HG02642 (cell line): ENCODE measurements at regions not wholly inside any gene's neighbourhood (a gene's known extent, or its start where the extent isn't known, plus 50 kb on each side); places are given as distances from the start of the nearest gene placed in this dataset.
"Not testable (repeated sequence)": the region's sequence is repeated elsewhere in the genome, so short reads cannot be mapped to it uniquely, and the experiment has no call there.

ENCODE experiments used
- ATAC-seq: cut with Tn5 transposase; IDR thresholded peaks from one replicate; pipeline ENCODE4 v1.9.1; 2021; ENCODE audit warnings: mild to moderate bottlenecking; ENCODE audit not compliant: unreplicated experiment, poor library complexity

DNA sequence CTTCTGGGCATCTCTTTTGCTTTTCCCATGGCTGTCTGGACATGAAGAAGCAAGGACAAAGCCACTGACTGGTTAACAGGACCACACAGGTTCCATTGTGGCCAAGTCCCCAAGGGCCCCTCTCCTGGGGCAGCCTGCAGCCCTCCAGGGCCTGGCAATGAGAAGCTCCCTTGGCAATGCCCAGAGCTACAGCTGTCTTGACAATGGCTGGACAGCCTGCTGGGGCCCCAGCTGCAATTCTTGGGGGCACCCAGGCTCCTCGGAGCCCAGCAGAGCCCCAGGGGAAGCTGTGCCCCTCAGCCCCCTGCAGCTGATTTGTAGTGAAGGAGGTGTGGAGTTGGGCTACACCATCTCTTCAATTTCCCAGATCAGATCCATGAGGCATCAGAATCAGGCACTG, 384.9 kb upstream of the PODXL start:
- no peak for ATAC-seq

DNA sequence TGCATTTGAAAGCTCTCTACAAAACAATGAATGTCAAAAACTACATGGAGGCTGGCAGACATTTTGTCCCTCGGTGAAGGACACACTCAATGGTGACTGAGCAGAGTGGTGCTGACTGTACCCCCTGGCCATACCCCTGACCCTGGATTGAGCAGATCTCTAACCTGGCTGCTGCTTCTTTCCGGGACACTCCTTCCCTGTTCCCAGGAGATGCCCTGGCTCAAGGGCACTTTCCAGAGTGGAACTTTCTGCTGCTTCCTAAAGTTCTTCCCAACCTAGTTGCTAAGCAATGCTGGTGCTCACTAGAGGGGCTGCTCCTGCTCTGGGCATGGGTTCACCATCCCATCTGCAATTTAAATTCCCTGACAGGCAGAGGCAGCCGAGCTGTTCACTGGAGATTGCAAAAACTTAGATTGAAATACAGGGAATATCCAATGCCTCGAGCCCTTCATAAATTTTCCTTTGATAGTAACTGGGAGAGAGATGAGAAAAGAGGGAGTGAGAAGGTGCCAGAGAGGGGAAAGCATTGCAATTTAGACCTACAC, 384.3 kb upstream of the PODXL start:
- ATAC-seq, result no peak

DNA sequence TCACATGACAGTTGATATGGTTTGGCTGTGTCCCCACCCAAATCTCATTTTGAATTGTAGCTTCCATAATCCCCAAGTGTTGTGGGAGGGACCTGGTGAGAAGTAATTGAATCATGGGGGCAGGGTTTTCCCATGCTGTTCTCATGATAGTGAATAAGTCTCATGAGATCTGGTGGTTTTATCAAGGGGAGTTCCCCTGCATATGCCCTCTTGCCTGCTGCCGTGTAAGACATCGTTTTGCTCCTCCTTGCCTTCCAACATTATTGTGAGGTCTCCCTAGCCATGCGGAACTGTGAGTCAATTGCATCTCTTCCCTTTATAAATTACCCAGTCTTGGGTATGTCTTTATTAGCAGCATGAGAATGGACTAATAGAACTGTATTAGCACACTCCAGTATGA, 382.4 kb upstream of the PODXL start:
- ATAC-seq, result not testable (repeated sequence)

DNA sequence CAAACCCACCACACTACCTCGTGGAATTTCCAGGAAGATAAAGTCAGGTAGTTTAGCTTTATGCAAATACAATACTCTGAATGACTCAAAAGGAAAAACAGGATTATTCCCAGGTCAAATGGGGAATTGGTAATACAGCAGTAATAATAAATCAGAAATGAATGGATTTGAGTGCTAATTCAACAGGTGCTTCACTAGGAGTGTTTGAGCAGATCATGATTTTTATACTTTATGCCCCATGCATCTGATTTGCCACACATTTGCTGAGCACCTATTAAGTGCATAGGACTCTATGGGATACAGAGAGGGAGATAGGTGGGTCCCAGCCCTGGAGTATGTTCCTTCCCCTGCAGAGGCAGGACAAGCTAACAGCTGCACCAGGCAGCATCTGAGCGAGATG, 381.4 kb upstream of the PODXL start:
- ATAC-seq, result no peak

DNA sequence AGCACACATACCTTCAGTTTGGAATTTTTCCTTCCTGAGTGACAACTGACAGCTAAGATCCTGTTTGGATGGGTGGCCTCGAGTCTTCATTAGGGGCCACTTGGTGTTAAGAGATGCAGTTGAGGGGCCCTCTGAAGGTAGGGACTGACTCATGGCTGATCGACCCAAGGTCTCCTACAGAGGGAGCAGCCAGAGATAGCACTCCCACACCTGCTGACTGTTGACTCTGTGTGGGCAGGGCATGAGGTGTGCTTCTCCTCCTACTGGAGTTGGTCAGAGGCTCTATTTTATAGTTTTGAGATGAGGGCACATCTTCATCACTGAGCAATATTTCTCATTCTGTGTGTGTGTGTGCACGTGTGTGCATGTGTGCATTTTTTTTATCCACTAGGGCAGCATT, 378.8 kb upstream of the PODXL start:
- no peak for ATAC-seq

DNA sequence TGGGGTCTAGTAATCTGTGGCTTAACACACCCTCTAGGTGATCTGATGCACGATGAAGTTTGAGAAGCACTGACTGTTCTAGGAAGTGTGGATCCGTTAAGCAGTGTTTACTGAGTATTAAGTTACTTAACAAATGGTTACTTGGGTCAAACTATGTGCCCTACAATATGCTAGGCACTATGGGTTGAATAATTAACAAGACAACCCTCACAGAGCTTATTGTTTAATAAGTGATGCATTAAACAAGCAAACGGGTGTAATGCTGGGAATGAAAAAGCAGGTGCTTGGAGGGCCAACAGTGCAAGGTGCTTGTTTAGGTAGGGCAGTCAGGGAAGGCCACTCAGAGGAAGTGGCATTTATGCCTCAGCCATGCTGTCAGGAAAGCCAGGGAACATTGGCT, 378.0 kb upstream of the PODXL start:
- no peak for ATAC-seq

DNA sequence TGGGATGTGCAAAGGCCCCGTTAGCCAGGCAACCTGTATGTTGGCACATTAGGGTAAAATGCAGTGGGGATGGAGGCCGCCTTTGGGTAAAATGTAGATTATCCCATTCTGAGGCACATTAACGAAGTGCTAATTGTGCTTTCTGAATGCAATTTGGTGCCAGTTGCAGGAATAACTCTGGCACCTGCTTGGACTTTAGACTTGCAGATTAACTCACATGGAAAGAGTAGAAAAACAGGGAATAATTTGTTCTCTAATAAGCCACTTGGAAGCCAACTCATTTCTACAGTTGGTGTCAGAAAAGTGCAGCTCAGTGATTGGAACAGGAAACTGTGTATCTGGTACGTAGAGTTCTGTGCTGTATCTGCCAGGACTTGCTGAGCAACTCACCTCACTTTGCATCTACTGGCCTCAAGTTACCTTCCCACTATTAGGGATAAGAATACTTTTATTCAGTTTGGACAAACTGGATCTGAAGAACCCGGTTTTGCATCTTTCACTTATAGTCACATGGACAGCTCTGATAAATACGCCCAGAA, 377.4 kb upstream of the PODXL start:
- no peak for ATAC-seq

DNA sequence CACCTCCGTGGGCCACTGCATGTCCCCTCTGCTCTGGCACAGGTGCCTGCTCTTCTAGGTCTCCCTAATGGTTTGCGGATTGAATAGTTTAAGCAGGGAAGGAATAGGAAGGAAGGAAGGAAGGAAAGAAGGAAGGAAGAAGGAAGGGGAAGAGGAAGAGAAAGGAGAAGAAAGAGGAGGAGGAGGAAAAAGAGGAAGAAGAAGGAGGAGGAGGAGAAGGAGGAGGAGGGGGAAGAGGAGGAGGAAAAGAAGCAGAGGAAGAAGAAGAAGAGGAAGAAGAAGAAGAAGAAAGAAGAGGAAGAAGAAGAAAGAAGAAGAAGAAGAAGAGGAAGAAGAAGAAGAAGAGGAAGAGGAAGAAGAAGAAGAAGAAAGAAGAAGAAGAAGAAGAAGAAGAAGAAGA, 376.8 kb upstream of the PODXL start:
- not testable (repeated sequence) for ATAC-seq

DNA sequence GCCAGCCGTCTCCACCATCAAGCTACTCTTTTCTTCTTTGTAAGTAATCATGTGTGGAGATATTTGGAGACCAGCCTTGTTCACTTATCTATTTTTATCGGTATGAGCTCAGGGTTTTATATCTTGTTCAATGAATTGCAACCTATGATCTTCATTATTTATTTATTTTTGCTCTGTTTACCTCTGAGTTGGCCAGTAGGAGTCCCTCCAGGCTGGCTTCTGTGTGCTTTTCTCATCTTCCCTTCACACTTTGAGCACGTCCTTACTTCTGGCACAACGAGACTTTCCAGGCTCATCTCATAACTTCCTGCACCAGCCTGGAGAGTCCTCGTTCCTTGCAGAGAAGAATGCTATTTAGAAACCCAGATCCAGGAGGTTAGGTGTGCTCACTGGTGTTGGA, 375.8 kb upstream of the PODXL start:
- no peak for ATAC-seq

DNA sequence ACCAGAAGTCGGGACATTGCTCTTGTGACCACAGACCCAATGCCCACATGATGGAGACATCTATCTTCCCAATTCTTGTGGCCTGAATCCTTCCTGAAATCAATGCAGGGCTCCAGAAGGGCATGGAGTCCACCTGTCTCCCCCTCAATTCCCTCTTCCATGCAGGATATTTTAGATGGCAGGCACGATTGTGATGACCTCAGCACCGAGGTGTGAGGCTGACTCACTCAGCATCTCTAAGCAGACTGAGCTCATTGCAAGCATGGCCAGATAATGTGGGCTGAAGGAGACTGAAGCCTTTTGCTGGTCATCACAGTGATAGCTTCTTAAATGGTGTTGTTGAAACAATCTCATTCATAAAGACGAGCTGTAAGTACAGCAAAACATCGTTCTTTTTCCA, 374.9 kb upstream of the PODXL start:
- ATAC-seq, result no peak

DNA sequence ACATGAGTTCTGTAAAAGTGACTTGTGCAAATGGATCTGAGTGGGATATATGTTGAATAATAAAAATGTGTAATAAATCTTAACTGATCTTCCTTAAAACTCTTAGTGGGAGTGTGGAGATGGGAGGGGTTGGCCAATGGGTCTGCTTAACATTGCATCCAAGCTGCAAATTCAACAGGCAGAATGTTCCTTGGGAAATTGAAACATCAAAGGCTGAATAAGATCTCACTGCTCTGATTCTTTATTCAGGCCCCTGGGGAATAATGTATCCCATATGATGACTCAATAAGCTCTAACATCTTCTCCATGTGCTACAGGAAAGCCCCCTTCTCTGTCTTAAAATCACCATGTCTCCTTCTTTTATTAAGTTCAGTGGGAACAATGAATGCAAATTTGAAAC, 373.2 kb upstream of the PODXL start:
- ATAC-seq, result no peak

DNA sequence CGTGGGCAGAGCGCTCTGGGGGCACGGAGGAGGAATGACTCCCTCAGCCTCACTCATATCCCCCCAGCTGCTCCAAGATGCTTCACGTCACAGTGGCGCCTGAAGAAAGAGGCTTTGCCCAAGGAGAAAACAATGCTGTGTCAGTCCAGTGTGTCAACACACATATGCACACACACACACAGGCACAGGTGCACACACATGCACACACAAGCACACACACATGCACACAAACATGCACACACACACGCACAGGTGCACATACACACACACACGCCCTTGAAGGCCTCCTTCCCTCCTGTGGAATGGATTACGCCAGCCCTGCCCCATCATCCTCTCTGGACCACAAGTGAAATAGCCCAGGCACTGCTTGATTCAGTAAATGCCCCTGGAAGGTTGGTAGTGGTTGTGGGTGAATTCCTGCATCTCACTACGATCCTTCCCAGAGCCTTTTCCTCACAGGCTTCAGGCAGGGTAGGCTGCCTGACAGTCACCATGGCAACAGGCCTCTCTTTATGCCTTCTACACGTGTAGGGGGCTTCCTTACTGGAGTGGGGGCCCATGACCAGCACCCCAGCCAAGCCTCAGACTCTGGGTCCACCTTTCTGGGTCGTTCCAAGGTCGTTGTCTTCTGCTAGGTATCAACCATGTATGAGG, 371.5 kb upstream of the PODXL start:
- ATAC-seq, result no peak

DNA sequence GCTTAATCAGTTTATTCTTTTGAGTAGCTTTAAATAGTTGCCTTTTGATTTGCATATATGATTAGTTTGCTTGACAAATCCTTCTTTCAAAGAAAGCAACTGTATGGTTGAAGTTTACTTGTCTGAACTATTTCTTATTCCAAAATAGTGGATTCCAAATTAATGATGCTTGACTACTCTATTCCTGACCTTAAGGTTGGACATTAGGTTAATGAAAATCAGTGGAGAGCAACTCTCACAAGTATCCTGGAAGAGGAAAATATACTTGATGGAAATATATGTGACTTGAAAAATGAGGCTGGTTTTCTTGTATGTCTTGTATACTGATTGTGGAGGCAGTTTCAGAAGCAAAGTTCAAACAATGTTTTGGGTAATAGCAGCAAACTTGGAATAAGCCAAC, 369.2 kb upstream of the PODXL start:
- ATAC-seq, result no peak

DNA sequence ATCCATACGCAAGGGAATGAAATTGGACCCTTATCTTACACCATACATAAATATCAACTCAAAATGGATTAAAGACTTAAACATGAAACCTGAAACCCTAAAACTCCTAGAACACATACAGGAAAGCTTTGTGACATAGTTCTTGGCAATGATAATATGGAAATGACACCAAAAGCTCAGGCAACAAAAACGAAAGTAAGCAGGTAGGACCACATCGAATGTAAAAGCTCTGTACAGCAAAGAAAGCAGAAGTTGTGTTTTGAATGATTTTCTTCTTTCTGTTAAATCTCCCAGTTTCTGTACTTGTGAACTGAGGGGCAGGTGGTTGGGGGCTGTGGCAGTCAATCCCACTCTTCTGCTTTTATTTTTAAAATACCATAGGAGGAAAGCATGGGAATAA, 368.4 kb upstream of the PODXL start:
- peak; percentile 47 for ATAC-seq

DNA sequence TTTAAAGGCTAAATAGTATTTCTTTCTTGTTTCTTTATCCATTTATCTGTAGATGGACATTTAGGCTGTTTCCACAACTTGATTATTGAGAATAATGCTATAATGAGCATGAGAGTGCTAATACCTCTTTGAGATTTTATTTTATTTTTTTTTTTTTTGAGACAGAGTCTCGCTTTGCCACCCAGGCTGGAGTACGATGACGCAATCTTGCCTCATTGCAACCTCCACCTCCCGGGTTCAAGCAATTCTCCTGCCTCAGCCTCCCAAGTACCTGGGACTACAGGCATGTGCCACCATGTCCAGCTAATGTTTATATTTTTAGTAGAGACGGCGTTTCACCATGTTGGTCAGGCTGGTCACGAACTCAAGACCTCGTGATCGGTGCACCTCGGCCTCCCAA, 366.5 kb upstream of the PODXL start:
- not testable (repeated sequence) for ATAC-seq

DNA sequence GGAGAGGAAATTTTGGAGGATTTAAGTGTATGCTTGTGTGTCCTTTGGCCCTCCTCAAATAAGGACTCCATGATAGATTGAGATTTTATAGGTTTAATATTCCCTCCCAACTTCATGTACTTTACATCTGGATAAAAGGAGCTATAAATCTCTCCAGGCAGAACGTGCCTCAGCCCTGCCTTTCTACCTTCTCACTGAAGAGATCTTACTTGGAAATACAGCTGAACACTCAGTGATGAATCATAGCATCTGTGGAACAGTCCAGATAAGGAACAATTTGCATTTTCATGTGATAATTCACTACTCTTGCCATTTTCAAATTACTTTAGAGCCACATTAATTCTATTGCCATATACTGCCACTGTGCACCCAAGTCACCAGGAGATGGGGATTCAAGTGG, 364.6 kb upstream of the PODXL start:
- no peak for ATAC-seq

DNA sequence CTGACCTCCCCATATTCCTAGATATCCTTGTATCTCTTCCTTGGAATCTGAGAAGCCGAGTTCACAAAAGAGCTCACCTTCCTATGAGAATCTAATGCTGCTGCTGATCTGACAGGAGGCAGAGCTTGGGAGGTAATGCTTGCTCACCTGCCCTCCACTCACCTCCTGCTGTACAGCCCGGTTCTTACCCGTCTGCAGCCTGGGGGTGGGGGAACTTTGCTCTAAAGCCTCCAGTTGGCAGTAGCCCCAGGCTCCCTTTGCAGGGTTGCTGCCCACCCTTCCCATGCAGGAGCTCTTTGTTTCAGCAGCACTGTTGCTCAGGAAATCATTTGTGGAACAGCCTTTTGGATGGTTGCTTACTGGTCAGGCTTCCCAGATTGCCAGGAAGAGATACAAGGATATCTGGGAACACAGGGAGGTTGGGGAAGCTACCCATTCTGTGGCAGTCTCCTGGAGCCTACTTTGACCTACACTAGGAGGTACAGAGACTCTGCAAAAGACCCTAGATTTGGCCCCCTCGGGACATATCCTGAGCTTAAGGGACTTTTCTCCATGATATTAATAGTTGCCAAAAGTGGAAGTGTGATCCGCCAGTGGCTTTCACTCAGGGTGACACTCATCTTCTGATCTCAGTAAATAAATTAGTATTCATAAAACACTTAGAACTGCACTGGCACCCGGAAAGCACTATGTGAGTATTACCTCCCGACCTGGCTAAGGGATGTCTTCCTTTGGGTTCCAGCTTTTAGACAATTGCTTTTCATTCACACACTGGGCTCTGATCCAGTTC, 363.7 kb upstream of the PODXL start:
- ATAC-seq, result peak; percentile 76

DNA sequence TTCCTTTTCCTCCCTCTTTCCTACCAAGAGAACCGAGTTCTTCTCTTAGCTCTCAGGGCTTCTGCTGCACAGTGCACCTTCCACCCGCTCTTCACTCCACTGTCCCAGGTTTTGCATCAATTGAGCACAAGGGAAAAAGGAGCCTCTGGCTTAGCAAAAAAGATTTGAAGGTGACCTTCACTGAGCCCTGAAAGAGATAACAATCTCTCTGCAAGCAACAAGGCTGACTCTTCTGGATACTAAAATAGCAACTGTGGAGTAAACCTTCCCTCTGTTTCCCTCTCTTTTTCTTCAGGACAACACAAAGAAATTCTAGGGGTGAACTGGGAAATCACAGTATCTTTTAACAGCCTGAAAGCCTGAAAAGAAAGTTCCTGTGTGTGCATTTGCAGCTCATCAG, 354.7 kb upstream of the PODXL start:
- no peak for ATAC-seq

DNA sequence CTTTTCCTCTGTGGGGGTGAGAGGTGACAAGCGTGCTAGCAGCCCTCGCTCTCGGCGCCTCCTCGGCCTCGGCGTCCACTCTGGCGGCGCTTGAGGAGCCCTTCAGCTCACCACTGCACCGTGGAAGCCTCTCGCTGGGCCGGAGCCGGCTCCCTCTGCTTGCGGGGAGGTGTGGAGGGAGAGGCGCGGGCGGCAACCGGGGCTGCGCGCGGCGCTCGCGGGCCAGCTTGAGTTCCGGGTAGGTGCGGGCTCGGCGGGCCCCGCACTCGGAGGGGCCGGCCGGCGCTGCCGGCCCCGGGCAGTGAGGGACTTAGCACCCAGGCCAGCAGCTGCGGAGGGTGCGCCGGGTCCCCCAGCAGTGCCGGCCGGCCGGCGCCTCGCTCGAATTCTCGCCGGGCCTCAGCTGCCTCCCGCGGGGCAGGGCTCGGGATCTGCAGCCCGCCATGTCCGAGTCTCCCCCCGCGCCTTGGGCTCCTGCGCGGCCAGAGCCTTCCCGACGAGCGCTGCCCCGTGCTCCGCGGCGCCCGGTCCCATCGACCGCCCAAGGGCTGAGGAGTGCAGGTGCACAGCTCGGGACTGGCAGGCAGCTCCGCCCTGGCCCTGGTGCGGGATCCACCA, 352.8 kb upstream of the PODXL start:
- ATAC-seq, result no peak

DNA sequence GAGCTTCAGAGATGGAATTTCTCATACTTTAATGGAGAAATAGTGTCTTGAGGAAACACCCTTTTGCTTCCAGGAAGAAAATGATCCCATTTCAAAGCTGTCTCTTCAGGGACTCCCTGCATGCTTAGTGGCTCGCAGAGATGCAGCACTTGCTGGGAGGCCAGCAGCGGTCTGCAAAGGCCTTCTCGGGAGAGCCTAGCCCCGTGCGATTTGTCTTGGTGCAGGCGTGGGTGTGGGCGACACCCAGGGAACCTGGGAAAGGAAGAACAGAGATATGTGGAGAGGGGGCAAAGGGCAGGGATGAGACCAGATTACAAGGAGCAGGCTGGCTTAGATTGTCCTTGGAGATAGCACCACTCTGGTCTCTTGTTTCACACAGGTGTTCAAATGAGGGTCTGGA, 352.3 kb upstream of the PODXL start:
- ATAC-seq, result no peak

DNA sequence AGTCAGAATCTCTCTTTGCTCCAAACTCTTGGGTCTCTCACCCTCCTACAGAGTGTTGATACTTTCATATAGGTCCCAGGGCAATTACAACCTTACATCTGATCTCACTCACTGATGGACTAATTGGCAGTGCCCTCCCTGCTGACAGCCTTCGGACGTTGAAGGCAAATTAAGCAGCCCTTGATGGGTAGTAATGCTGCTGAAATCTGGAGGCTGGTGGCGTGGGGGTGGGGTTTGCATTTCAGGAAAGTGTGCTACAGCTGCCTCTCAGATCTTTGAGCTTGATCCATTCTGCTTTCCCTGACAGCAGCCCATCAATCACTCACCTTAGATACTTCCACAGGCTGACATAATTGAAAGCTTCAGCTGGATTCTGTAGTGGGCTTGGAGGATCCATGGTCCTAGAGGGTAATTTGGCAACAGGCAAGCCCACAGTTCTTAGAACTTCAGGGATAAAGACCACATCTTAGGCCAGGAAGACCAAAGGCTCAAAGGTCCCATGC, 349.1 kb upstream of the PODXL start:
- ATAC-seq, result no peak
